Ovary (tissue), 7 donors: ENCODE measurements at regions not wholly inside any gene's neighbourhood (a gene's known extent, or its start where the extent isn't known, plus 50 kb on each side); places are given as distances from the start of the nearest gene placed in this dataset.

Experiments
- DNase-seq, 5 donors: peaks; one replicate each; pipeline ENCODE4 v3.0.0-alpha.2; 2019 to 2020
- H3K27ac ChIP-seq, 2 donors: fragments of 200-600 bp; one replicate each; pipeline versions ENCODE4 v1.5.1 to v1.8.0; 2019 to 2022
- H3K27me3 ChIP-seq: fragments of 200-600 bp; one replicate; pipeline ENCODE4 v1.8.0; 2022
- H3K36me3 ChIP-seq: fragments of 200-600 bp; sonication (generic); one replicate; pipeline ENCODE4 v1.5.1; 2019
- H3K4me1 ChIP-seq: one replicate; pipeline ENCODE4 v1.8.1; 2013; ENCODE audit warnings: mild to moderate bottlenecking, moderate library complexity; ENCODE audit not compliant: insufficient read depth
- H3K4me3 ChIP-seq: fragments of 200-600 bp; sonication (generic); one replicate; pipeline ENCODE4 v1.5.1; 2017
- H3K9me3 ChIP-seq, 2 donors: fragments of 200-600 bp in 1 of 2; sonication (generic) in 1 of 2; one replicate each; pipeline versions ENCODE4 v1.5.1 to v1.8.1; 2013 to 2019; ENCODE audit warnings: mild to moderate bottlenecking in 1 of 2, moderate library complexity in 1 of 2
- EP300 ChIP-seq: sonication (generic); formaldehyde crosslinking; IDR thresholded peaks from one replicate; pipeline ENCODE4 v1.6.1; 2017; ENCODE audit warnings: antibody characterized with exemption
- POLR2A ChIP-seq: fragments of 450-650 bp; IDR thresholded peaks from one replicate; pipeline ENCODE4 v1.6.1; 2017; ENCODE audit warnings: antibody characterized with exemption, mild to moderate bottlenecking, moderate library complexity
- WGBS, 3 donors: extraction: QIAGEN DNeasy Blood & Tissue Kit in 1 of 3; methylation state at CpG; one replicate each; pipeline versions ENCODE4 v1.1.5 to v1.1.7; 2013 to 2017; 5-methylcytosine and 5-hydroxymethylcytosine counted together
- intact Hi-C, 4 donors: fragments of 100-400 bp; cut with DNase I; formaldehyde crosslinking; loops; one replicate each; pipeline versions ENCODE4 v1.11.0 to v1.15.1; 2022 to 2023
- TF ChIP-seq, protein P1 (sequence below), 3 donors: fragments of 450-650 bp in 2 of 3; fragments of 200-600 bp in 1 of 3; IDR thresholded peaks; one replicate each; pipeline versions ENCODE4 v1.5.1 to v1.8.0; 2016 to 2022; ENCODE audit warnings: antibody characterized with exemption in 3 of 3, mild to moderate bottlenecking in 1 of 3
- donor health status: DM: no; HTN: no; CAD: no; lungs with moderate emphysema.
- donor health status: DM: no; HTN: no; CAD: no.
- donor health status: Bipolar disorder and iron deficiency.
- donor health status: DM: no; HTN: no; CAD: no.
- donor health status: DM: yes; HTN: yes; CAD: no.

DNA sequence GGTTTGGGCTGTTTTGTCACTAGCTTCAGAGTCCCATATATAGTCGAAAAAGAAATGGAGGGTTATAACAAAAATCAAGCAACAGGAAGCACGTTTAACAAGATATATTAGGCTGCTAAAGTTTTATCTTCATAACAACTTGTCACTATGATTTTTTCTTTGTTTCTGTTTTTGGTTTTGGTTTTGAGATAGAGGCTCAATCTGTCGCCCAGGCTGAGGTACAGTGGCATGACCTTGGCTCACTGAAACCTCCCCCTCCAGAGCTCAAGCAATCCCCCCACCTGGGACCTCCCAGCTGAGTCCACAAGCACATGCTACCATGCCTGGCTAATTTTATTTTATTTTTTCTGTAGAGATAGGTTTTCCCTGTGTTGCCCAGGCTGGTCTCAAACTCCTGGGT lies 2664.4 kb downstream of the ARAP2 start:
- DNase-seq = no peak
- no peaks in the 10 kb centered on the region for H3K4me1 ChIP-seq
- H3K27me3 ChIP-seq = no peaks in the 10 kb centered on the region
- no peak overlapping the region for H3K27ac ChIP-seq
- intact Hi-C loops = no loop called here
- WGBS, 3 donors = 24 to 40% (median 25%) methylated on average over 3 of the region's 3 CpGs
- no peak overlapping the region for H3K4me3 ChIP-seq
- H3K9me3 ChIP-seq = no peaks in the 10 kb centered on the region
- TF ChIP-seq EP300 (no peak), POLR2A (no peak)
- TF ChIP-seq, protein P1, sequence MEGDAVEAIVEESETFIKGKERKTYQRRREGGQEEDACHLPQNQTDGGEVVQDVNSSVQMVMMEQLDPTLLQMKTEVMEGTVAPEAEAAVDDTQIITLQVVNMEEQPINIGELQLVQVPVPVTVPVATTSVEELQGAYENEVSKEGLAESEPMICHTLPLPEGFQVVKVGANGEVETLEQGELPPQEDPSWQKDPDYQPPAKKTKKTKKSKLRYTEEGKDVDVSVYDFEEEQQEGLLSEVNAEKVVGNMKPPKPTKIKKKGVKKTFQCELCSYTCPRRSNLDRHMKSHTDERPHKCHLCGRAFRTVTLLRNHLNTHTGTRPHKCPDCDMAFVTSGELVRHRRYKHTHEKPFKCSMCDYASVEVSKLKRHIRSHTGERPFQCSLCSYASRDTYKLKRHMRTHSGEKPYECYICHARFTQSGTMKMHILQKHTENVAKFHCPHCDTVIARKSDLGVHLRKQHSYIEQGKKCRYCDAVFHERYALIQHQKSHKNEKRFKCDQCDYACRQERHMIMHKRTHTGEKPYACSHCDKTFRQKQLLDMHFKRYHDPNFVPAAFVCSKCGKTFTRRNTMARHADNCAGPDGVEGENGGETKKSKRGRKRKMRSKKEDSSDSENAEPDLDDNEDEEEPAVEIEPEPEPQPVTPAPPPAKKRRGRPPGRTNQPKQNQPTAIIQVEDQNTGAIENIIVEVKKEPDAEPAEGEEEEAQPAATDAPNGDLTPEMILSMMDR (IDR thresholded peaks at IDR 0.05) = no peak
- H3K36me3 ChIP-seq = no peaks in the 10 kb centered on the region

DNA sequence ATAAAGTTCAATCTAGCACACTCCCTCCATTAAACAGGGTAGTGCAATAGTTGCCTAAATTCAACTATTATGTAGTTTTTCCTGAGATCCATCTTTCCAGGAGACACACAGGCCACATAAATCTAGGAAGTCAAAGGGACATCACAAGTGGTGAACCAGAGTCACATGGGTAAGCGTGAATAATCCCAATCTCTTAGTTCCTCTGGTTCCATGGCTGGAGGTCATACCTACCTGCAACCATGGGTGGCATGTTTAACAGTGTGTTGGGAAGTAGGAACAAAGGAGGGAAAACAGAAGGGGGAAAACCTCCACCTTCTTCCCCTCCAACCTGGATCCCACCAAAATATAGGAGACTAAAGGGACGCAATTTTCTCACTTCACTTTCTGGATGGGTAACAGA lies 2651.6 kb downstream of the ARAP2 start:
- no peaks in the 10 kb centered on the region for H3K4me1 ChIP-seq
- H3K4me3 ChIP-seq = no peak overlapping the region
- peaks cover 0 to 3% of the 10 kb centered on the region in 2 donors for H3K9me3 ChIP-seq
- H3K27me3 ChIP-seq = no peaks in the 10 kb centered on the region
- DNase-seq = no peak
- no peaks in the 10 kb centered on the region for H3K36me3 ChIP-seq
- no peak overlapping the region for H3K27ac ChIP-seq
- 90 to 94% (median 92%) methylated on average over 2 of the region's 2 CpGs for whole genome bisulfite sequencing, 3 donors
- TF ChIP-seq, protein P1 (IDR thresholded peaks at IDR 0.05) = no peak
- TF ChIP-seq EP300 (no peak), POLR2A (no peak)
- intact Hi-C loops = no loop called here

DNA sequence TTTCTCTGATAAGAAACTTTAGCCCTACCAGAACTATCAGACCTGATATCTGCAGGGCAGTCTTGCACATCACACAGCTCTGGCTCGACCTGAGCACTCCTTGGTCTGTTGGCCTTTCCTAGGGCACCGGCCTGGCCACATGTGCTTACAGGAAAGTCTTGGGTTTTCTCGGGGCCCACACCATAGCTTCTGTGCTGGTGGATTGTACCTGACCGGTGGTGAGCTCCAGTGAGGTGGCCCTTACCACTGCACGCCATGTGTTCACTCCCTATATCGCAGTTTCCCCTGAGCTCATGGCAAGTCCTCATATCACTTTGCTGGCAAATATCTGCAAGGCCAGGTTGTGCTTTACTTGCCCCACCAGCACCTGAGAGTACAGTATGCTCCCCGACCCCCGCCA lies 2637.4 kb downstream of the ARAP2 start:
- H3K4me1 ChIP-seq = no peaks in the 10 kb centered on the region
- H3K9me3 ChIP-seq = no peaks in the 10 kb centered on the region
- TF ChIP-seq, protein P1 (IDR thresholded peaks at IDR 0.05) = no peak
- no peak for TF ChIP-seq EP300
- TF ChIP-seq POLR2A = no peak
- 84 to 94% (median 89%) methylated on average over 8 of the region's 8 CpGs for WGBS, 3 donors
- DNase-seq = no peak
- no peaks in the 10 kb centered on the region for H3K36me3 ChIP-seq
- intact Hi-C loops = no loop called here
- no peak overlapping the region for H3K27ac ChIP-seq
- H3K4me3 ChIP-seq = no peak overlapping the region
- H3K27me3 ChIP-seq = no peaks in the 10 kb centered on the region

DNA sequence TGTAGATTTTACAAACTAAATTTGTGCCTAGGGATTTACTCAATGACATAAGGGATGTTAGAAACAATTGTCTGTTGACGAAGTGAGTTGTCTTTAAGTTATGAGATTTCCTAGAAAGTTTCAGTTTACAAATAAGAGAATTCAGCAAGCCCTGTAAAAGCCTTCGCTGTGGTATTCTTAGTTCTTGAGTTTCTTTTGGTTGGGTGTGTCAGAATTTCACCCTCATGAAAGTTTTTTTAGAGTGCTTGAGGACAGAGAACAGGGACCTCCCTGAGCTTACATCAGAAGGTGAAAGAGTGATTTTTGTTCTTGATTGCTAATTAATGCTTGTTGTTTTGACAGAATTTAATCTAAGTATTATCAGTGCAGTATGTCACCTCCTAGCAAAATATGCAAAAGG lies 2628.2 kb downstream of the ARAP2 start:
- H3K4me3 ChIP-seq = no peak overlapping the region
- intact Hi-C loops = no loop called here
- no peak overlapping the region for H3K27ac ChIP-seq
- no peaks in the 10 kb centered on the region for H3K36me3 ChIP-seq
- no peaks in the 10 kb centered on the region for H3K4me1 ChIP-seq
- TF ChIP-seq POLR2A = no peak
- TF ChIP-seq EP300 = no peak
- TF ChIP-seq, protein P1 (IDR thresholded peaks at IDR 0.05) = no peak
- no peaks in the 10 kb centered on the region for H3K27me3 ChIP-seq
- no peaks in the 10 kb centered on the region for H3K9me3 ChIP-seq
- DNase-seq = no peak
- WGBS, 3 donors = 78 to 84% (median 83%) methylated on average over 2 of the region's 2 CpGs

DNA sequence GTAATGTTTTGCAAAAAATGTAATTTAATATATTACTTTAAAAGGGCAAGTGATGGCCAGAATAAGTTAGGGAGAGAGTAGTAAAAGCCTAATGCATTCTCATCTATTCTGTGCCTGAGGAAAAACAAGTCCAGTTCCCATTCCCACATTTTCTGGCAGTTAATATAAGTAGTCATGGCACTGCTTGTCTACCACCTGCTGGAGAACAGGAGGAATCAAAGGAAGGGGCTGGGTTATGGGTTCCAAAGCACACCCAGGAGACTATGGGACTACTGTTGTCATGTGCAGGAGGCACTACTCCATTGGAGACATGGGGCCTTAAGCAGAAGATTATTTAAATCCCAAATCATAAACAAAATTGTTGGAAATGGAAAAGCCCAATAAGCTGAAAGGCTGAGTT lies 2618.6 kb downstream of the ARAP2 start:
- Histone ChIP-seq H3K27me3 (no peaks in the 10 kb centered on the region), H3K27ac (no peak overlapping the region), H3K36me3 (no peaks in the 10 kb centered on the region), H3K4me1 (no peaks in the 10 kb centered on the region), H3K9me3 (no peaks in the 10 kb centered on the region), H3K4me3 (no peak overlapping the region)
- intact Hi-C loops = no loop called here
- TF ChIP-seq, protein P1 (IDR thresholded peaks at IDR 0.05) = no peak
- TF ChIP-seq EP300 (no peak), POLR2A (no peak)
- no peak for DNase-seq
